Thyroid gland (tissue), 4 donors: ENCODE measurements at regions not wholly inside any gene's neighbourhood (a gene's known extent, or its start where the extent isn't known, plus 50 kb on each side); places are given as distances from the start of the nearest gene placed in this dataset.
A peak's percentile ranks its signal among the peaks of the same experiment; 100 is the strongest.

ENCODE experiments used
- DNase-seq, 2 donors: peaks; one replicate each; pipeline ENCODE4 v3.0.0-alpha.2; 2019
- H3K27ac ChIP-seq, 3 donors: fragments of 200-600 bp; sonication (generic); 1 replicate in 2 of 3; 2 replicates in 1 of 3; pipeline ENCODE4 v1.5.1; 2016 to 2019; ENCODE audit warnings: mild to moderate bottlenecking in 1 of 3, moderate library complexity in 1 of 3
- H3K27me3 ChIP-seq: fragments of 200-600 bp; sonication (generic); one replicate; pipeline ENCODE4 v1.5.1; 2019
- H3K36me3 ChIP-seq, 2 donors: fragments of 200-600 bp; sonication (generic); one replicate each; pipeline ENCODE4 v1.5.1; 2016 to 2019
- H3K4me1 ChIP-seq, 2 donors: fragments of 200-600 bp; sonication (generic); one replicate each; pipeline ENCODE4 v1.5.1; 2017 to 2019
- H3K4me3 ChIP-seq, 3 donors: fragments of 200-600 bp; sonication (generic); replicated peaks in 1 of 3; 1 replicate in 2 of 3; 2 replicates in 1 of 3; pipeline ENCODE4 v1.5.1; 2016; ENCODE audit warnings: mild to moderate bottlenecking in 1 of 3
- H3K9me3 ChIP-seq: fragments of 200-600 bp; sonication (generic); one replicate; pipeline ENCODE4 v1.5.1; 2017
- POLR2A ChIP-seq, 2 donors: fragments of 450-650 bp; IDR thresholded peaks; one replicate each; pipeline ENCODE4 v1.6.1; 2017; ENCODE audit warnings: antibody characterized with exemption in 2 of 2, mild to moderate bottlenecking in 2 of 2, moderate library complexity in 1 of 2
- WGBS, 2 donors: methylation state at CpG; one replicate each; pipeline ENCODE4 v1.1.5; 2017; 5-methylcytosine and 5-hydroxymethylcytosine counted together
- intact Hi-C: fragments of 100-400 bp; cut with DNase I; formaldehyde crosslinking; loops from one replicate; pipeline ENCODE4 v1.15.1; 2023
- TF ChIP-seq, protein P1 (sequence below), 6 experiments: fragments of 200-600 bp in 3 of 6; fragments of 450-650 bp in 3 of 6; sonication (generic) in 3 of 6; IDR thresholded peaks; one replicate each; pipeline ENCODE4 v1.5.1; 2016 to 2019; ENCODE audit warnings: antibody characterized with exemption in 6 of 6, mild to moderate bottlenecking in 2 of 6, inconsistent platforms in 1 of 6, moderate library complexity in 1 of 6

GRCh38 chr11:112784323-112785073, 176.7 kb upstream of the NCAM1 start:
- no peak overlapping the region for H3K4me3 ChIP-seq
- H3K4me1 ChIP-seq: peaks cover 7 to 11% of the 10 kb centered on the region in 2 donors
- WGBS, 2 donors: 13% methylated on average over 15 to 23 of the region's 24 CpGs

GRCh38 chr11:112785149-112785548, 176.1 kb upstream of the NCAM1 start:
- intact Hi-C loops: no loop called here
- 65% methylated on average over 7 of the region's 7 CpGs for WGBS, 2 donors
- H3K9me3 ChIP-seq: no peaks in the 10 kb centered on the region
- no peak overlapping the region for H3K27ac ChIP-seq
- no peak for DNase-seq
- H3K27me3 ChIP-seq: no peaks in the 10 kb centered on the region
- no peak overlapping the region for H3K4me3 ChIP-seq
- TF ChIP-seq, protein P1, sequence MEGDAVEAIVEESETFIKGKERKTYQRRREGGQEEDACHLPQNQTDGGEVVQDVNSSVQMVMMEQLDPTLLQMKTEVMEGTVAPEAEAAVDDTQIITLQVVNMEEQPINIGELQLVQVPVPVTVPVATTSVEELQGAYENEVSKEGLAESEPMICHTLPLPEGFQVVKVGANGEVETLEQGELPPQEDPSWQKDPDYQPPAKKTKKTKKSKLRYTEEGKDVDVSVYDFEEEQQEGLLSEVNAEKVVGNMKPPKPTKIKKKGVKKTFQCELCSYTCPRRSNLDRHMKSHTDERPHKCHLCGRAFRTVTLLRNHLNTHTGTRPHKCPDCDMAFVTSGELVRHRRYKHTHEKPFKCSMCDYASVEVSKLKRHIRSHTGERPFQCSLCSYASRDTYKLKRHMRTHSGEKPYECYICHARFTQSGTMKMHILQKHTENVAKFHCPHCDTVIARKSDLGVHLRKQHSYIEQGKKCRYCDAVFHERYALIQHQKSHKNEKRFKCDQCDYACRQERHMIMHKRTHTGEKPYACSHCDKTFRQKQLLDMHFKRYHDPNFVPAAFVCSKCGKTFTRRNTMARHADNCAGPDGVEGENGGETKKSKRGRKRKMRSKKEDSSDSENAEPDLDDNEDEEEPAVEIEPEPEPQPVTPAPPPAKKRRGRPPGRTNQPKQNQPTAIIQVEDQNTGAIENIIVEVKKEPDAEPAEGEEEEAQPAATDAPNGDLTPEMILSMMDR (IDR thresholded peaks at IDR 0.05): no peak
- no peak for TF ChIP-seq POLR2A (IDR thresholded peaks at IDR 0.05)
- no peaks in the 10 kb centered on the region for H3K36me3 ChIP-seq
- H3K4me1 ChIP-seq: peaks cover 7 to 11% of the 10 kb centered on the region in 2 donors

More at GRCh38 chr11:112784323-112785073, 176.7 kb upstream of the NCAM1 start:
- DNase-seq: peak; percentile 79 to 81
- TF ChIP-seq POLR2A (IDR thresholded peaks at IDR 0.05): no peak
- TF ChIP-seq, protein P1 (IDR thresholded peaks at IDR 0.05): no peak
- no peak overlapping the region for H3K27ac ChIP-seq
- no peaks in the 10 kb centered on the region for H3K27me3 ChIP-seq
- H3K9me3 ChIP-seq: no peaks in the 10 kb centered on the region
- intact Hi-C loops: no loop called here
- H3K36me3 ChIP-seq: no peaks in the 10 kb centered on the region

DNA sequence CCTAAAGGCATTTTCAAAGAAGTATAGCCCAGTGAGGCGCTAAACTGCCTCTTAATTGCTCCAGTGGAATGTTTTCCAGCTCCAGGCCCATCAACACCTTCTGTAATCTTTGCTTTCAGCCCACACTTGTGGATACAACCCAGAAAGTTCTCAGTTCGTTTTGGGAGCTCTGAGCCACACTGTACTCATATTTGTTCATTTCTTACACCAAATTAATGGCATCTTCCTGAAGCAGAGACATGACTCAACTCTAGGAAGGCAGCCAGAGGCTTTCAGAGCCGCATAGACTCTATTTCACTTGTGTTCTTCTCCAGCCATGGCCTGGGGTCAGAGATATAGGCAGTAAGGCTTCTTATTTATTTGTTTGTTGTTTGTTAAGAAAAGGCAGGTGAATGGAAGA, 175.5 kb upstream of the NCAM1 start:
- H3K27ac ChIP-seq: no peak overlapping the region
- H3K4me1 ChIP-seq: peaks cover 7 to 11% of the 10 kb centered on the region in 2 donors
- TF ChIP-seq, protein P1 (IDR thresholded peaks at IDR 0.05): no peak
- no peak for TF ChIP-seq POLR2A (IDR thresholded peaks at IDR 0.05)
- DNase-seq: no peak
- H3K27me3 ChIP-seq: no peaks in the 10 kb centered on the region
- H3K9me3 ChIP-seq: no peaks in the 10 kb centered on the region
- H3K36me3 ChIP-seq: no peaks in the 10 kb centered on the region
- WGBS, 2 donors: 59 to 85% methylated on average over 3 of the region's 3 CpGs
- intact Hi-C loops: no loop called here
- no peak overlapping the region for H3K4me3 ChIP-seq

DNA sequence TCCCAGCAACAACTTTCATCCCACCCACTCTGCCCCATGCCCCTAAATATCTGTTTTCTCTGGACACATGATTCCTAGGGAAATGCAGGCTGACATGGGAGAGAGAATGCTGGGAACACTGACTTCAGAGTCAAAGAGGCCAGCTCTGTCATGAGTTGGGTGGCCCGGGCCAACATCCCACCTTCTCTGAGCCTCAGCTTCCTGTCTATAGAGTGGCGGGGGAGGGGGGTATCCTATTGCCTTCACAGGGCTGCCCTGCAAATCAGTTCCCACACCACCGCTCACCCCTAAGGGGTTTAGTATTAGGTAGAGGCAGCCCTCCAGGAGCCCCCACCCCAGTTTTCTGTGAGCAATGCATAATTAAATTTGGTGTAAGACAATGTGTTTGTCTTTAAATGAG, 175.0 kb upstream of the NCAM1 start:
- H3K27ac ChIP-seq: no peak overlapping the region
- H3K27me3 ChIP-seq: no peaks in the 10 kb centered on the region
- no peaks in the 10 kb centered on the region for H3K9me3 ChIP-seq
- no peak for DNase-seq
- no peak overlapping the region for H3K4me3 ChIP-seq
- H3K36me3 ChIP-seq: no peaks in the 10 kb centered on the region
- peaks cover 7 to 11% of the 10 kb centered on the region in 2 donors for H3K4me1 ChIP-seq
- WGBS, 2 donors: 92 to 94% methylated on average over 3 of the region's 3 CpGs
- intact Hi-C loops: no loop called here
- TF ChIP-seq POLR2A (IDR thresholded peaks at IDR 0.05): no peak
- TF ChIP-seq, protein P1 (IDR thresholded peaks at IDR 0.05): no peak

DNA sequence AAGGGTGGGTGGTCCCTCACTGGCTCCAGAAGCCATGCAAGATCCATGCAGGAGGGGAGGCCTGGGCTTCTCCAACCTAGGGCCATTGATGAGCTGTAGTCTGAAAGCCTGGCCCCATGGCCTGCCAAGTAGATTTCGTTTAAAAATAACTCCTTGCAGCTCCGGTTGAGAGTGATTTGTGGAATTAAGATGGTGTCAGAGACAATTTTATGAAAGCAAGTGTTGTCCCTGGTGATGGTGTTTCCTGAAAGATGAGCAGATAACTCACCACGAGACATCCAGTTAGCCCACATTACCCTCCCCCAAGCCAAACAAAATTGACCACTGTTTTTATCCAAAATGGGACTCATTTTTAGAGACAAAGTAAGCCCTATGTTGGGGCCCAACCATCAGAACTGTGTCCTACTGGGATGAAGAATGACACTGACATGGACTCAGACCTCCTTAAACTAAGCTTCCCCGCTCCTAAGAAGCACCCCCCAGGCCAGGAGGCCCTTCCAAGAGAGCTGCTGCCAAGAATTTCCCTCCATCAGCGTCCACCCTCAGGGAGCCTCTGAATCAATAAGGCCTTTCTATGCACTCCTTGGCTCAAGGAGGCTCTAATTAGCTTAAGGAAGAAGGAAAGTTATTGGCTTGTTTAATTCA, 174.2 kb upstream of the NCAM1 start:
- WGBS, 2 donors: 74 to 87% methylated on average over 5 of the region's 5 CpGs
- intact Hi-C loops: no loop called here
- Histone ChIP-seq H3K9me3 (no peaks in the 10 kb centered on the region), H3K27ac (no peak overlapping the region), H3K4me3 (no peak overlapping the region), H3K4me1 (peaks cover 7 to 11% of the 10 kb centered on the region in 2 donors), H3K27me3 (no peaks in the 10 kb centered on the region), H3K36me3 (no peaks in the 10 kb centered on the region)
- TF ChIP-seq, protein P1 (IDR thresholded peaks at IDR 0.05): no peak
- no peak for TF ChIP-seq POLR2A (IDR thresholded peaks at IDR 0.05)
- no peak for DNase-seq
